ENCODE measurements at regions not wholly inside any gene's neighbourhood (a gene's known extent, or its start where the extent isn't known, plus 50 kb on each side); places are given as distances from the start of the nearest gene placed in this dataset.

- TF ChIP-seq, protein P1, sequence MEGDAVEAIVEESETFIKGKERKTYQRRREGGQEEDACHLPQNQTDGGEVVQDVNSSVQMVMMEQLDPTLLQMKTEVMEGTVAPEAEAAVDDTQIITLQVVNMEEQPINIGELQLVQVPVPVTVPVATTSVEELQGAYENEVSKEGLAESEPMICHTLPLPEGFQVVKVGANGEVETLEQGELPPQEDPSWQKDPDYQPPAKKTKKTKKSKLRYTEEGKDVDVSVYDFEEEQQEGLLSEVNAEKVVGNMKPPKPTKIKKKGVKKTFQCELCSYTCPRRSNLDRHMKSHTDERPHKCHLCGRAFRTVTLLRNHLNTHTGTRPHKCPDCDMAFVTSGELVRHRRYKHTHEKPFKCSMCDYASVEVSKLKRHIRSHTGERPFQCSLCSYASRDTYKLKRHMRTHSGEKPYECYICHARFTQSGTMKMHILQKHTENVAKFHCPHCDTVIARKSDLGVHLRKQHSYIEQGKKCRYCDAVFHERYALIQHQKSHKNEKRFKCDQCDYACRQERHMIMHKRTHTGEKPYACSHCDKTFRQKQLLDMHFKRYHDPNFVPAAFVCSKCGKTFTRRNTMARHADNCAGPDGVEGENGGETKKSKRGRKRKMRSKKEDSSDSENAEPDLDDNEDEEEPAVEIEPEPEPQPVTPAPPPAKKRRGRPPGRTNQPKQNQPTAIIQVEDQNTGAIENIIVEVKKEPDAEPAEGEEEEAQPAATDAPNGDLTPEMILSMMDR (IDR thresholded peaks at IDR 0.05), result no peak
- no peak for TF ChIP-seq POLR2A (IDR thresholded peaks at IDR 0.05; ENCODE audit: low read depth)
- no peak for TF ChIP-seq EP300 (IDR thresholded peaks at IDR 0.05)
Observed at GRCh38 chr6:164087870-164088269, 673.4 kb downstream of the QKI start.

Data from esophagus muscularis mucosa (tissue), 4 donors.